ENCODE measurements at regions not wholly inside any gene's neighbourhood (a gene's known extent, or its start where the extent isn't known, plus 50 kb on each side); places are given as distances from the start of the nearest gene placed in this dataset.

DNA sequence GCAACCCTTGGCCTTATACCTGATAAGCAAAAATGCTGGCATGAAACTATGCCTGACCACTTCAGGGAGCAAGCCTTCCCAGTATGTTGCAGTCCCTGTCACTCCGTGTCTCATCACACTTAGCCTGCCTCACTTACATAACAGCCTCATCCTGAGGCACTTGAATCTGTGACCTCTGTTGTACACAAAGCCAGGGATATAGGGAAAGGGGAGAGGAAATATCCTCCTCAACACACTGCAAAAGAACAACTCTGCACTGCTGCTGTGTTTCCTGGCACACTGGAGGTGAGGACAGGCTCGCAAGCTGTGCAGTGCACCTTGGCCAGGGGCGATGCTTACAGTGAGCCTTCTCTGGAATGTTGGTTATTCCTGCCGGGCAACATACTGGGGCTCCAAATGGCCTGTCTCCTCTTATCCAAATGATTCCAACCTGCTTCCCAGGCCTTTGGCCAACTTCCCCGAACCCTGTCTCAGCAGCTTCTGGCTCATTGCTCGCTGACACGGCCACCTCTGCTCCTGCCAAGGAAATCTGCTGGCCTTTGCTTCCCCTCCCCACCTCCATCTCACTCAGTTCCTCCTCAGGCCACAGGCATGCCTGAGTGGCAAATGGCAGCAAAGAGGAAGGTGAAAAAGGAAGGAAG lies 109.2 kb downstream of the CD47 start:
- TF ChIP-seq, protein P1, sequence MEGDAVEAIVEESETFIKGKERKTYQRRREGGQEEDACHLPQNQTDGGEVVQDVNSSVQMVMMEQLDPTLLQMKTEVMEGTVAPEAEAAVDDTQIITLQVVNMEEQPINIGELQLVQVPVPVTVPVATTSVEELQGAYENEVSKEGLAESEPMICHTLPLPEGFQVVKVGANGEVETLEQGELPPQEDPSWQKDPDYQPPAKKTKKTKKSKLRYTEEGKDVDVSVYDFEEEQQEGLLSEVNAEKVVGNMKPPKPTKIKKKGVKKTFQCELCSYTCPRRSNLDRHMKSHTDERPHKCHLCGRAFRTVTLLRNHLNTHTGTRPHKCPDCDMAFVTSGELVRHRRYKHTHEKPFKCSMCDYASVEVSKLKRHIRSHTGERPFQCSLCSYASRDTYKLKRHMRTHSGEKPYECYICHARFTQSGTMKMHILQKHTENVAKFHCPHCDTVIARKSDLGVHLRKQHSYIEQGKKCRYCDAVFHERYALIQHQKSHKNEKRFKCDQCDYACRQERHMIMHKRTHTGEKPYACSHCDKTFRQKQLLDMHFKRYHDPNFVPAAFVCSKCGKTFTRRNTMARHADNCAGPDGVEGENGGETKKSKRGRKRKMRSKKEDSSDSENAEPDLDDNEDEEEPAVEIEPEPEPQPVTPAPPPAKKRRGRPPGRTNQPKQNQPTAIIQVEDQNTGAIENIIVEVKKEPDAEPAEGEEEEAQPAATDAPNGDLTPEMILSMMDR (IDR thresholded peaks at IDR 0.05) = no peak
- TF ChIP-seq RAD21 (IDR thresholded peaks at IDR 0.05; ENCODE audit: low read length) (no peak), NFIC (IDR thresholded peaks at IDR 0.05; ENCODE audit: borderline replicate concordance) (peak; percentile 18; the same call in 1 of the 2 replicates), POLR2AphosphoS5 (IDR thresholded peaks at IDR 0.05; ENCODE audit: low read depth, low read length) (no peak), SIN3A (IDR thresholded peaks at IDR 0.05; ENCODE audit: borderline replicate concordance, low read depth, low read length) (no peak), EZH2phosphoT487 (IDR thresholded peaks at IDR 0.05; ENCODE audit: borderline replicate concordance, low read depth) (no peak), RXRA (IDR thresholded peaks at IDR 0.05; ENCODE audit: borderline replicate concordance, low read depth) (no peak), JUND (IDR thresholded peaks at IDR 0.05) (no peak)
- TF ChIP-seq, protein P2, sequence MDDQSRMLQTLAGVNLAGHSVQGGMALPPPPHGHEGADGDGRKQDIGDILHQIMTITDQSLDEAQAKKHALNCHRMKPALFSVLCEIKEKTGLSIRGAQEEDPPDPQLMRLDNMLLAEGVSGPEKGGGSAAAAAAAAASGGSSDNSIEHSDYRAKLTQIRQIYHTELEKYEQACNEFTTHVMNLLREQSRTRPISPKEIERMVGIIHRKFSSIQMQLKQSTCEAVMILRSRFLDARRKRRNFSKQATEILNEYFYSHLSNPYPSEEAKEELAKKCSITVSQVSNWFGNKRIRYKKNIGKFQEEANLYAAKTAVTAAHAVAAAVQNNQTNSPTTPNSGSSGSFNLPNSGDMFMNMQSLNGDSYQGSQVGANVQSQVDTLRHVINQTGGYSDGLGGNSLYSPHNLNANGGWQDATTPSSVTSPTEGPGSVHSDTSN (IDR thresholded peaks at IDR 0.05) = 0 out of 2 replicates have a peak, but pooled peaks have one; percentile 27
- TF ChIP-seq, protein P3, sequence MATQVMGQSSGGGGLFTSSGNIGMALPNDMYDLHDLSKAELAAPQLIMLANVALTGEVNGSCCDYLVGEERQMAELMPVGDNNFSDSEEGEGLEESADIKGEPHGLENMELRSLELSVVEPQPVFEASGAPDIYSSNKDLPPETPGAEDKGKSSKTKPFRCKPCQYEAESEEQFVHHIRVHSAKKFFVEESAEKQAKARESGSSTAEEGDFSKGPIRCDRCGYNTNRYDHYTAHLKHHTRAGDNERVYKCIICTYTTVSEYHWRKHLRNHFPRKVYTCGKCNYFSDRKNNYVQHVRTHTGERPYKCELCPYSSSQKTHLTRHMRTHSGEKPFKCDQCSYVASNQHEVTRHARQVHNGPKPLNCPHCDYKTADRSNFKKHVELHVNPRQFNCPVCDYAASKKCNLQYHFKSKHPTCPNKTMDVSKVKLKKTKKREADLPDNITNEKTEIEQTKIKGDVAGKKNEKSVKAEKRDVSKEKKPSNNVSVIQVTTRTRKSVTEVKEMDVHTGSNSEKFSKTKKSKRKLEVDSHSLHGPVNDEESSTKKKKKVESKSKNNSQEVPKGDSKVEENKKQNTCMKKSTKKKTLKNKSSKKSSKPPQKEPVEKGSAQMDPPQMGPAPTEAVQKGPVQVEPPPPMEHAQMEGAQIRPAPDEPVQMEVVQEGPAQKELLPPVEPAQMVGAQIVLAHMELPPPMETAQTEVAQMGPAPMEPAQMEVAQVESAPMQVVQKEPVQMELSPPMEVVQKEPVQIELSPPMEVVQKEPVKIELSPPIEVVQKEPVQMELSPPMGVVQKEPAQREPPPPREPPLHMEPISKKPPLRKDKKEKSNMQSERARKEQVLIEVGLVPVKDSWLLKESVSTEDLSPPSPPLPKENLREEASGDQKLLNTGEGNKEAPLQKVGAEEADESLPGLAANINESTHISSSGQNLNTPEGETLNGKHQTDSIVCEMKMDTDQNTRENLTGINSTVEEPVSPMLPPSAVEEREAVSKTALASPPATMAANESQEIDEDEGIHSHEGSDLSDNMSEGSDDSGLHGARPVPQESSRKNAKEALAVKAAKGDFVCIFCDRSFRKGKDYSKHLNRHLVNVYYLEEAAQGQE (IDR thresholded peaks at IDR 0.05; ENCODE audit: low read depth, low read length) = no peak
- TF ChIP-seq, protein P4, sequence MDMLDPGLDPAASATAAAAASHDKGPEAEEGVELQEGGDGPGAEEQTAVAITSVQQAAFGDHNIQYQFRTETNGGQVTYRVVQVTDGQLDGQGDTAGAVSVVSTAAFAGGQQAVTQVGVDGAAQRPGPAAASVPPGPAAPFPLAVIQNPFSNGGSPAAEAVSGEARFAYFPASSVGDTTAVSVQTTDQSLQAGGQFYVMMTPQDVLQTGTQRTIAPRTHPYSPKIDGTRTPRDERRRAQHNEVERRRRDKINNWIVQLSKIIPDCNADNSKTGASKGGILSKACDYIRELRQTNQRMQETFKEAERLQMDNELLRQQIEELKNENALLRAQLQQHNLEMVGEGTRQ (IDR thresholded peaks at IDR 0.05; ENCODE audit: borderline replicate concordance, low read depth, low read length) = no peak

All from SK-N-SH (cell line).